ENCODE measurements at regions not wholly inside any gene's neighbourhood (a gene's known extent, or its start where the extent isn't known, plus 50 kb on each side); places are given as distances from the start of the nearest gene placed in this dataset.

DNA sequence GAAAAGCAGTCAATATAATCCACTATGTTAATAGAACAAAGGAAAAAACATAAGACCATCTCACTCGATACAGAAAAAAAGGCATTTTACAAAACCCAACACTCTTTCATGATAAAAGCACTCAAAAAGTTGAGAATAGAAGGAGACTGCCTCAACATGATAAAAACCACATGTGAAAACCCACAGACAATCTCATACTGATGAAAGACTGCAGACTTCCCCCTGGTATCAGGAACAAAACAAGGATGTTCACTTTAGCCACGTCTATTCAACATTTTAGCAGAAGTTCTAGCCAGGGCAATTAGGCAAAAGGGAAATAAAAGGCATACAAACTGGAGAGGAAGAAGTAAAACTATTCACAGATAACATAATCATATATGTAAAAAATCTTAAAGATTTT lies 285.9 kb downstream of the EIPR1 start:
- Histone ChIP-seq H3K9me3 (ENCODE audit: control insufficient read depth in 5 of 5, low read length in 5 of 5) (peaks cover 0 to 17% (median 8%) of the 10 kb centered on the region in 5 donors), H3K27ac (ENCODE audit: low read depth, low read length) (no peak overlapping the region), H3K27me3 (ENCODE audit: control insufficient read depth in 5 of 5, insufficient read depth in 4 of 5, low read length in 5 of 5) (peaks cover 0 to 4% (median 0%) of the 10 kb centered on the region in 5 donors), H3K4me3 (ENCODE audit: low read depth in 1 of 5, low read length in 5 of 5) (no peak overlapping the region), H3K9ac (ENCODE audit: low read length in 5 of 5) (no peak overlapping the region), H3K36me3 (ENCODE audit: control insufficient read depth in 5 of 5, insufficient read depth in 5 of 5, low read length in 5 of 5) (no peaks in the 10 kb centered on the region), H3K4me1 (ENCODE audit: control insufficient read depth in 5 of 5, insufficient read depth in 5 of 5, low read length in 5 of 5) (no peaks in the 10 kb centered on the region)

DNA sequence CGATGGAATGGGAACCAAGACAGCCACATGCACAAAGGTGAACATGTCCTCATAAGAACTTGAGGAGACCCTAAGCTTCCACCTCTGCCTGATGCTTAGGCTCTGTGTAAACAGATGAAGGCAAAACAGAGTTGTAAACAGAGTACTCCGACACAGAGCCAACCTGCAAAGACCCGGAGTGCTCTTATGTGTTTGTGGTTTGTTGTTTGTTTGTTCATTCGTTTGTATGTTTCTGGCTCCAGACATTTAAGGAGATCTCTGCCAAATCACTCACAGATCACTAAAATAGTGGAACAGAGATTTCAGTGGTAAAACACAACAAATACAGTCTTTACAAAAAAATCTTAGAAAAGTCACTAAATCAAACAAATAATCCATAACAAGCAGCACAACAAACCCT lies 294.9 kb downstream of the EIPR1 start:
- no peak overlapping the region for H3K27ac ChIP-seq (ENCODE audit: low read depth, low read length)
- no peaks in the 10 kb centered on the region for H3K27me3 ChIP-seq (ENCODE audit: control insufficient read depth in 5 of 5, insufficient read depth in 4 of 5, low read length in 5 of 5)
- no peak overlapping the region for H3K4me3 ChIP-seq (ENCODE audit: low read depth in 1 of 5, low read length in 5 of 5)
- no peaks in the 10 kb centered on the region for H3K36me3 ChIP-seq (ENCODE audit: control insufficient read depth in 5 of 5, insufficient read depth in 5 of 5, low read length in 5 of 5)
- H3K9me3 ChIP-seq (ENCODE audit: control insufficient read depth in 5 of 5, low read length in 5 of 5): no peaks in the 10 kb centered on the region
- no peaks in the 10 kb centered on the region for H3K4me1 ChIP-seq (ENCODE audit: control insufficient read depth in 5 of 5, insufficient read depth in 5 of 5, low read length in 5 of 5)
- H3K9ac ChIP-seq (ENCODE audit: low read length in 5 of 5): no peak overlapping the region

DNA sequence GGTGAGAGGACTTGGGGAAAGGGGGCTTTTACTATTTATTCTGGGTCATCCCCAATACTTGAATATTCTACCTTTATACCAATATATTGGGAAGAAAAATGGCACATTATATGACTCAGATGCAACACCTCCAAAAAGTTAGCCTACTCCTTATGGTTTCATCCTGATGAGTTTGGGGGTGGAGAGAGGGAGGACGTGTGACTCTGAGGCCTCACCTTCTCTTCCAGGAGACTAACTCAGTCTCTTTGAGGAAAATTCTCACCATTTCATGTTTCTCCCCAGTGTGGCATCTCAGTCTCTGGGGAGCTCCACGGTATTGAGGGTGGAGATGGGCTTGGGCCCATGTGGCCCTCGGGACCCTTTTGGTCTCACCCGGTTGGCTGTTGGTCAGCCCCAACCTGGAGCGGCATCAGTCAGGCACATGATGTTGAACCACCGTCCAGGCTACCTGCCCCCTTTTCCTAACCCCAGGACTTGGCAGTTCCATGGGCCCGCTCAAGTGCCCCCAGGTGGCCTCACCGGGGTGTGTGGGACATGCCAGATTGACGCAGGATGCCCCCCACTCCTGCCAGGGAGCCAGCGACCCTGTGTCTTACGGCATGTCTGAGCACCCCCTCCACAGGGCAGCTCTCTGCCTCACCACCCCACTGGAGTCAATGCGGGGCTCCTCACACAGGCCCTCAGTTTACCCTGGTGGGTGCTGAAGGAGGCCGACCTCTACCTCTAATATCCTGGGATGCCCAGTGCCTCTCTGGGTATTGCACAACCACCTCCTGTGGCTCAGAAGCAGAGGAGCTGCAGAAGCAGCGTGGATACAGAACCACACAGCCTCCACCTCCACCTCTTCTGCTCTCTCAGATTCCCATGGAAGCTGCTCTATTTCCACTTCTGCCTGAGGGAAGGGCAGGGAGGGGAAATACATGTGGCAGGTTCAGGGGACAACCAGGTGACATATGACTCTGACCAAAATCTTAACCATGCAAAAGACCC lies 297.4 kb downstream of the EIPR1 start:
- Histone ChIP-seq H3K4me3 (ENCODE audit: low read depth in 1 of 5, low read length in 5 of 5) (no peak overlapping the region), H3K9me3 (ENCODE audit: control insufficient read depth in 5 of 5, low read length in 5 of 5) (no peaks in the 10 kb centered on the region), H3K36me3 (ENCODE audit: control insufficient read depth in 5 of 5, insufficient read depth in 5 of 5, low read length in 5 of 5) (no peaks in the 10 kb centered on the region), H3K9ac (ENCODE audit: low read length in 5 of 5) (no peak overlapping the region), H3K4me1 (ENCODE audit: control insufficient read depth in 5 of 5, insufficient read depth in 5 of 5, low read length in 5 of 5) (peaks cover 0 to 19% (median 5%) of the 10 kb centered on the region in 5 donors), H3K27ac (ENCODE audit: low read depth, low read length) (no peak overlapping the region), H3K27me3 (ENCODE audit: control insufficient read depth in 5 of 5, insufficient read depth in 4 of 5, low read length in 5 of 5) (peaks cover 0 to 2% (median 0%) of the 10 kb centered on the region in 5 donors)

DNA sequence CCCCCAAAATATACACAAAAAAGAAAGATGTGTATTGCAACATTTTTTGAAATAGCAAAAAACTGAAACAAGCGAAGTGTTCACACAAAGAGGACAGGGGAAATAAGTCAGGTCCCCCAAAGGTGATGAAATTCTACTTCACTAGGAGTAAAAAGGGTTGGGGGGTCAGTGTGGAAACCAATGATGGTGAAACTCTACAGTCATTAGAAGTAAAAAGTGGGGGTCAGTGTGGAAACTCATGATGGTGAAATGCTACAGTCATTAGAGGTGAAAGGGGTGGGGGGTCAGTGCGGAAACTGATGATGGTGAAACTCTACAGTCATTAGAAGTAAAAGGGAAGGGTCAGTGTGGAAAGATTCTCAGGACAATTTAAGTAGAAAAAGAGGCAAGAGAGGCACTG lies 298.2 kb downstream of the EIPR1 start:
- Histone ChIP-seq H3K36me3 (ENCODE audit: control insufficient read depth in 5 of 5, insufficient read depth in 5 of 5, low read length in 5 of 5) (no peaks in the 10 kb centered on the region), H3K9me3 (ENCODE audit: control insufficient read depth in 5 of 5, low read length in 5 of 5) (no peaks in the 10 kb centered on the region), H3K9ac (ENCODE audit: low read length in 5 of 5) (no peak overlapping the region), H3K4me1 (ENCODE audit: control insufficient read depth in 5 of 5, insufficient read depth in 5 of 5, low read length in 5 of 5) (peaks cover 0 to 19% (median 5%) of the 10 kb centered on the region in 5 donors), H3K4me3 (ENCODE audit: low read depth in 1 of 5, low read length in 5 of 5) (no peak overlapping the region), H3K27ac (ENCODE audit: low read depth, low read length) (no peak overlapping the region), H3K27me3 (ENCODE audit: control insufficient read depth in 5 of 5, insufficient read depth in 4 of 5, low read length in 5 of 5) (peaks cover 0 to 5% (median 0%) of the 10 kb centered on the region in 5 donors)

DNA sequence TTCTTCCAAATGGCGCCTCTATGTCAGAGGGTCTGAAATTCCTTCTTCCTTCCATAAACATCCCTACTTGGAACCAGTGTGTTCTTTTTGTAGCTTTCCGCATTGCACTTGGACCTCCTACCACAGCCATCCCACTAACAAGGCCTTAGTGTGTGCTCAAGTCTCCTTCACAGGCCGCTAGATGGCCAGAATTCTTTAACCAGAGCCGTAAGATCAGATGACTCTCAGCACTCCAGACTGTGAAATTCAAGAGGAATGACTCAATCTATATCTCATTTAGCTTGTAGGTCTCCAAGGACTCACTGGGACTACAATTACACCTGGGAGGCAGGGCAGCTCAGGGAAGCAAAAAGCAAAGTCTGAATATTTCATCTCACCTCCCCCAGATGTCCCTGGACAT lies 298.9 kb downstream of the EIPR1 start:
- H3K36me3 ChIP-seq (ENCODE audit: control insufficient read depth in 5 of 5, insufficient read depth in 5 of 5, low read length in 5 of 5): no peaks in the 10 kb centered on the region
- no peak overlapping the region for H3K9ac ChIP-seq (ENCODE audit: low read length in 5 of 5)
- H3K27me3 ChIP-seq (ENCODE audit: control insufficient read depth in 5 of 5, insufficient read depth in 4 of 5, low read length in 5 of 5): peaks cover 0 to 9% (median under 1%) of the 10 kb centered on the region in 5 donors
- H3K4me3 ChIP-seq (ENCODE audit: low read depth in 1 of 5, low read length in 5 of 5): no peak overlapping the region
- H3K9me3 ChIP-seq (ENCODE audit: control insufficient read depth in 5 of 5, low read length in 5 of 5): no peaks in the 10 kb centered on the region
- H3K27ac ChIP-seq (ENCODE audit: low read depth, low read length): no peak overlapping the region
- peaks cover 0 to 19% (median 5%) of the 10 kb centered on the region in 5 donors for H3K4me1 ChIP-seq (ENCODE audit: control insufficient read depth in 5 of 5, insufficient read depth in 5 of 5, low read length in 5 of 5)

DNA sequence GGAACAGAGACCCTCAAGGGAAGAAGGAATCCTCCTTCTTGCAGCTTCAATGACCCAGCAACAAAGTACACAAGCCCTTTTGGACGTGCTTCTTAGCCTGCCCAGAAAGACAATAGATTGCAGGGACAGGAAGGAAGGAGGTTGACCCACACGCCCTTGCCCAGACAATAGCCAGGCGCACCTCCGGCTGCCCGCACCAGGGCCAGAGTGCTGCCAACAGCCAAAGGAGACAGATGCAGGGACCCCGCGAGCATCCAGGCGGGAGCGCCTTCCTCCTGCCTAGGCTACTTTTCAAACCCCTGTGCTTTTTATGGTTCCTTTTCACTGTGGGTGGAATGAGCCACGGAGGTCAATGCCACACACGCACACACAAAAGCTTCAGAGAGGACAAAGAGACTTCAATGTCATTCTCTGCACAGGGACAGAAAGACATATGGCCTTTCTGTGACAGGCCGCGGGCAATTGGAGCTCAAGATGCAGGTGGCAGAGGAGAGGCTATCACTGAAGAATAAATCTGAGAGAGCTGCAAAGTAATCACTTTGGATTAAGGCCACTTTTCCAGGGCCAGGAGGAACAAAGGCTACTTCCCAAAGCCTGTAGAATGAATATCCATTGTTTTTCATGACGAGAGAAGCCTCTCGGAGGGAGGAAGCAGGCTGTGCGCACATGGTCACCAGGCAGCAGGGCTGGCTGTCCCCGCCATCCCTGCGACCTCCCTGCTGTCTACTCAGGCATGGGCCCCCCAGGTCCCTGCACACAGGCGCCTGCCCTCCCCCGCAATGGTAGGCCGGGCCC lies 300.6 kb downstream of the EIPR1 start:
- H3K36me3 ChIP-seq (ENCODE audit: control insufficient read depth in 5 of 5, insufficient read depth in 5 of 5, low read length in 5 of 5): no peaks in the 10 kb centered on the region
- no peak overlapping the region for H3K9ac ChIP-seq (ENCODE audit: low read length in 5 of 5)
- peaks cover 0 to 19% (median 5%) of the 10 kb centered on the region in 5 donors for H3K4me1 ChIP-seq (ENCODE audit: control insufficient read depth in 5 of 5, insufficient read depth in 5 of 5, low read length in 5 of 5)
- H3K27ac ChIP-seq (ENCODE audit: low read depth, low read length): no peak overlapping the region
- H3K9me3 ChIP-seq (ENCODE audit: control insufficient read depth in 5 of 5, low read length in 5 of 5): no peaks in the 10 kb centered on the region
- peaks cover 0 to 9% (median 4%) of the 10 kb centered on the region in 5 donors for H3K27me3 ChIP-seq (ENCODE audit: control insufficient read depth in 5 of 5, insufficient read depth in 4 of 5, low read length in 5 of 5)
- peak overlapping the region in 1 of 5 donors; percentile 3 for H3K4me3 ChIP-seq (ENCODE audit: low read depth in 1 of 5, low read length in 5 of 5)

DNA sequence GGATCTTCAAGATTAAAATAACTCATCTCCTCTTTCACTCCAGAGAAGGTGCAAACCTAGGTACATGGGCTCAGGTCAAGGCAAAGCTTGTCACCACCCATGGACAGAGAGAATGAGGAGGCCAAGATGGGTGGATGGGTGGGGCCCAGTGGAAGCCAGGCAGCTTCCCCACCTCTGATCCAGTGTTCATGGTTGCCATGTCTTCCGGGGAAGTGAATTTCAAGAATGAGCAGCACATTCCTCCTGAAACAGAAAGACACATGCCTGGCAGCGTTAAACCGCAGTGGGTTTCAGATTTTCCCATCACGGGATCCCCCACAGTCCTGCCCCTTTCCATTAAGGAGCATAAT lies 301.7 kb downstream of the EIPR1 start:
- H3K9me3 ChIP-seq (ENCODE audit: control insufficient read depth in 5 of 5, low read length in 5 of 5): no peaks in the 10 kb centered on the region
- H3K4me1 ChIP-seq (ENCODE audit: control insufficient read depth in 5 of 5, insufficient read depth in 5 of 5, low read length in 5 of 5): peaks cover 0 to 19% (median 5%) of the 10 kb centered on the region in 5 donors
- H3K4me3 ChIP-seq (ENCODE audit: low read depth in 1 of 5, low read length in 5 of 5): no peak overlapping the region
- no peak overlapping the region for H3K9ac ChIP-seq (ENCODE audit: low read length in 5 of 5)
- no peak overlapping the region for H3K27ac ChIP-seq (ENCODE audit: low read depth, low read length)
- H3K27me3 ChIP-seq (ENCODE audit: control insufficient read depth in 5 of 5, insufficient read depth in 4 of 5, low read length in 5 of 5): peaks cover 0 to 9% (median 7%) of the 10 kb centered on the region in 5 donors
- no peaks in the 10 kb centered on the region for H3K36me3 ChIP-seq (ENCODE audit: control insufficient read depth in 5 of 5, insufficient read depth in 5 of 5, low read length in 5 of 5)

DNA sequence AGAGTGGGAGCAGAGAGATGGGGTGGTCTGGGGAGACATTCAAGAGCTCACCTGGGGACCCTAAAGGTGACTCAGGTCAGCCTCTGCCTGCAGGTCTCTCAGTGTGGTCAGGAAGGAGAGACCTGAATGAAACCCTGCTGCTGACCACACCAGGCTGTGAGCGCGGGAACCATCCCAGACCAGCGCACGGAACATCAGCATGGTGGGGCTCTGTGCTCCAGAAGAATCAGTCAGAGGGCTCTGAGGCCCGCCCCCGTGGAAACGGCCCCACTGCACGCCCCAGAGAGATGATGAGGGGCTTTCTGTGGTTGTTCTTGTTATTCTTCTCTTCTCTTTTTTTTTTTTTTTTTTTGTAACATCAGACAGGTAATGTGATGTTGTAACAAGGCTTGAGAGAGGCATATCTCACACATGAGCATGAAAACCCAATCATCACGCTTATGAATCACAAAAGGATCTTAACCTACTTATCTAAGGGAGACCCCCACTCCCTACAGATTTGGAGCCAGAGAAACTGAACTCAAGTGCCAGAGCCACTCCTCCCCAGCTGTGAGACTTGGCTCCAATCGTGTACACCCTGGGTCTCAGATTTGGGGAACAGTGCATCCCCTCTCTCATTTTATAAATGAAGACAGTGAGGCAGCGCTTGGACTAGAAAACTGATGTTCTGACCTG lies 302.2 kb downstream of the EIPR1 start:
- H3K9ac ChIP-seq (ENCODE audit: low read length in 5 of 5): no peak overlapping the region
- H3K36me3 ChIP-seq (ENCODE audit: control insufficient read depth in 5 of 5, insufficient read depth in 5 of 5, low read length in 5 of 5): no peaks in the 10 kb centered on the region
- peaks cover 0 to 19% (median 5%) of the 10 kb centered on the region in 5 donors for H3K4me1 ChIP-seq (ENCODE audit: control insufficient read depth in 5 of 5, insufficient read depth in 5 of 5, low read length in 5 of 5)
- no peak overlapping the region for H3K27ac ChIP-seq (ENCODE audit: low read depth, low read length)
- H3K27me3 ChIP-seq (ENCODE audit: control insufficient read depth in 5 of 5, insufficient read depth in 4 of 5, low read length in 5 of 5): peaks cover 0 to 10% (median 9%) of the 10 kb centered on the region in 5 donors
- H3K9me3 ChIP-seq (ENCODE audit: control insufficient read depth in 5 of 5, low read length in 5 of 5): no peaks in the 10 kb centered on the region
- H3K4me3 ChIP-seq (ENCODE audit: low read depth in 1 of 5, low read length in 5 of 5): no peak overlapping the region

DNA sequence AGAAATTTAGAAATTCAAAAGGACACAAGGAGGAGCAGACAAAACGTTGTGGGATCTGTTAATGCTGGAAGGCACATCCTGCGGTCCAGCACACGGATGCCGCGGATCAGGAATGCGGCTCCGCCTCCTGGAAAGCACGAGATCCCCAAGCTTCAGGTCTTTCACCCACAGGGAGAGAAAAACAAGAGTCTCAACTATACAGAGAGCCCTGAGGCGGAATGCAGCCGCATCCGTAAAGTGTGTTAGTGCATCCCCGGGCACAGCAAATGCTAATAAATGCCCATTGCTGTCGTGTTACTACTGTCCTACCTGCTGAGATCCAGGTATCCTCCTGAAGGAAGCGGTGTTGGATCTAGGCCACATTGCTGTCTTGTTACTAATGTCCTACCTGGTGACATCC lies 303.9 kb downstream of the EIPR1 start:
- H3K4me3 ChIP-seq (ENCODE audit: low read depth in 1 of 5, low read length in 5 of 5): no peak overlapping the region
- no peak overlapping the region for H3K27ac ChIP-seq (ENCODE audit: low read depth, low read length)
- peaks cover 0 to 10% (median 9%) of the 10 kb centered on the region in 5 donors for H3K27me3 ChIP-seq (ENCODE audit: control insufficient read depth in 5 of 5, insufficient read depth in 4 of 5, low read length in 5 of 5)
- no peaks in the 10 kb centered on the region for H3K36me3 ChIP-seq (ENCODE audit: control insufficient read depth in 5 of 5, insufficient read depth in 5 of 5, low read length in 5 of 5)
- H3K9ac ChIP-seq (ENCODE audit: low read length in 5 of 5): no peak overlapping the region
- no peaks in the 10 kb centered on the region for H3K9me3 ChIP-seq (ENCODE audit: control insufficient read depth in 5 of 5, low read length in 5 of 5)
- H3K4me1 ChIP-seq (ENCODE audit: control insufficient read depth in 5 of 5, insufficient read depth in 5 of 5, low read length in 5 of 5): peaks cover 0 to 19% (median 5%) of the 10 kb centered on the region in 5 donors
